Tibial nerve (tissue), 4 donors: ENCODE measurements at regions not wholly inside any gene's neighbourhood (a gene's known extent, or its start where the extent isn't known, plus 50 kb on each side); places are given as distances from the start of the nearest gene placed in this dataset.

ENCODE experiments used
- DNase-seq, 2 donors: peaks; one replicate each; pipeline ENCODE4 v3.0.0-alpha.2; 2019; ENCODE audit warnings: low spot score in 2 of 2
- H3K27ac ChIP-seq, 4 donors: fragments of 200-600 bp; sonication (generic) in 3 of 4; one replicate each; pipeline ENCODE4 v1.5.1; 2017 to 2019; ENCODE audit warnings: mild to moderate bottlenecking in 1 of 4
- H3K27me3 ChIP-seq, 2 donors: fragments of 200-600 bp; sonication (generic) in 1 of 2; one replicate each; pipeline versions ENCODE4 v1.5.1 to v1.6.0; 2017 to 2019
- H3K36me3 ChIP-seq, 3 donors: fragments of 200-600 bp; sonication (generic); one replicate each; pipeline ENCODE4 v1.5.1; 2018 to 2019
- H3K4me1 ChIP-seq, 4 donors: fragments of 200-600 bp; sonication (generic) in 3 of 4; one replicate each; pipeline ENCODE4 v1.5.1; 2017 to 2019
- H3K4me3 ChIP-seq, 4 donors: fragments of 200-600 bp; sonication (generic) in 3 of 4; one replicate each; pipeline ENCODE4 v1.5.1; 2017 to 2019; ENCODE audit warnings: mild to moderate bottlenecking in 1 of 4, moderate library complexity in 1 of 4
- H3K9me3 ChIP-seq, 4 donors: fragments of 200-600 bp; sonication (generic) in 3 of 4; one replicate each; pipeline ENCODE4 v1.5.1; 2017 to 2019
- CTCF ChIP-seq, 5 experiments: fragments of 200-600 bp in 3 of 5; fragments of 450-650 bp in 2 of 5; sonication (generic) in 3 of 5; IDR thresholded peaks; one replicate each; pipeline ENCODE4 v1.5.1; 2016 to 2019; ENCODE audit warnings: antibody characterized with exemption in 5 of 5, mild to moderate bottlenecking in 3 of 5, moderate library complexity in 2 of 5
- EP300 ChIP-seq, 2 donors: sonication (generic); formaldehyde crosslinking; IDR thresholded peaks; one replicate each; pipeline ENCODE4 v1.6.1; 2017; ENCODE audit warnings: antibody characterized with exemption in 2 of 2, mild to moderate bottlenecking in 1 of 2
- POLR2A ChIP-seq, 2 donors: fragments of 450-650 bp; IDR thresholded peaks; one replicate each; pipeline ENCODE4 v1.6.1; 2017; ENCODE audit warnings: antibody characterized with exemption in 2 of 2, mild to moderate bottlenecking in 2 of 2, moderate library complexity in 2 of 2
- WGBS, 2 donors: methylation state at CpG; one replicate each; pipeline ENCODE4 v1.1.5; 2018; 5-methylcytosine and 5-hydroxymethylcytosine counted together

- Histone ChIP-seq H3K36me3 (no peaks in the 10 kb centered on the region), H3K4me3 (no peak overlapping the region), H3K9me3 (peaks cover 0 to 16% (median 0%) of the 10 kb centered on the region in 4 donors), H3K27me3 (no peaks in the 10 kb centered on the region), H3K4me1 (no peaks in the 10 kb centered on the region), H3K27ac (no peak overlapping the region)
- no peak for TF ChIP-seq EP300 (IDR thresholded peaks at IDR 0.05)
- TF ChIP-seq POLR2A (IDR thresholded peaks at IDR 0.05): no peak
- TF ChIP-seq CTCF (IDR thresholded peaks at IDR 0.05): no peak
- DNase-seq: no peak
- WGBS, 2 donors: 63 to 64% methylated on average over 6 of the region's 6 CpGs
Observed at GRCh38 chr5:9928326-9928725, 298.2 kb upstream of the TAS2R1 start.

- WGBS, 2 donors: 56 to 58% methylated on average over 4 of the region's 4 CpGs
- H3K4me1 ChIP-seq: no peaks in the 10 kb centered on the region
- no peak for TF ChIP-seq CTCF (IDR thresholded peaks at IDR 0.05)
- TF ChIP-seq POLR2A (IDR thresholded peaks at IDR 0.05): no peak
- no peak for TF ChIP-seq EP300 (IDR thresholded peaks at IDR 0.05)
- H3K27ac ChIP-seq: no peak overlapping the region
- H3K4me3 ChIP-seq: no peak overlapping the region
- no peaks in the 10 kb centered on the region for H3K27me3 ChIP-seq
- H3K36me3 ChIP-seq: no peaks in the 10 kb centered on the region
- peaks cover 0 to 20% (median 0%) of the 10 kb centered on the region in 4 donors for H3K9me3 ChIP-seq
- DNase-seq: no peak
Observed at GRCh38 chr5:9927521-9927997, 297.4 kb upstream of the TAS2R1 start.

- peaks cover 0 to 24% (median 0%) of the 10 kb centered on the region in 4 donors for H3K9me3 ChIP-seq
- no peak overlapping the region for H3K27ac ChIP-seq
- no peaks in the 10 kb centered on the region for H3K4me1 ChIP-seq
- 44 to 59% methylated on average over 1 of the region's 1 CpG for WGBS, 2 donors
- no peak overlapping the region for H3K4me3 ChIP-seq
- H3K27me3 ChIP-seq: no peaks in the 10 kb centered on the region
- no peaks in the 10 kb centered on the region for H3K36me3 ChIP-seq
- TF ChIP-seq POLR2A (IDR thresholded peaks at IDR 0.05) (no peak), CTCF (IDR thresholded peaks at IDR 0.05) (no peak), EP300 (IDR thresholded peaks at IDR 0.05) (no peak)
- DNase-seq: no peak
Observed at GRCh38 chr5:9927106-9927505, 297.0 kb upstream of the TAS2R1 start.

GRCh38 chr5:9924614-9925013 is 294.5 kb upstream of the TAS2R1 start:
- peaks cover 0 to 28% (median 0%) of the 10 kb centered on the region in 4 donors for H3K9me3 ChIP-seq
- H3K36me3 ChIP-seq: no peaks in the 10 kb centered on the region
- no peak overlapping the region for H3K27ac ChIP-seq
- TF ChIP-seq CTCF (IDR thresholded peaks at IDR 0.05): no peak
- no peak for DNase-seq
- no peak overlapping the region for H3K4me3 ChIP-seq
- H3K4me1 ChIP-seq: peaks cover 0 to 3% (median 0%) of the 10 kb centered on the region in 4 donors
- no peaks in the 10 kb centered on the region for H3K27me3 ChIP-seq
- 68 to 86% methylated on average over 2 of the region's 2 CpGs for WGBS, 2 donors

- H3K9me3 ChIP-seq: peaks cover 0 to 28% (median 0%) of the 10 kb centered on the region in 4 donors
- peaks cover 0 to 3% (median 0%) of the 10 kb centered on the region in 4 donors for H3K4me1 ChIP-seq
- no peaks in the 10 kb centered on the region for H3K27me3 ChIP-seq
- DNase-seq: no peak
- no peak overlapping the region for H3K4me3 ChIP-seq
- no peak overlapping the region for H3K27ac ChIP-seq
- TF ChIP-seq EP300 (IDR thresholded peaks at IDR 0.05) (no peak), POLR2A (IDR thresholded peaks at IDR 0.05) (no peak), CTCF (IDR thresholded peaks at IDR 0.05) (no peak)
- no peaks in the 10 kb centered on the region for H3K36me3 ChIP-seq
Observed at GRCh38 chr5:9922719-9923118, 292.6 kb upstream of the TAS2R1 start.
